ENCODE measurements at regions not wholly inside any gene's neighbourhood (a gene's known extent, or its start where the extent isn't known, plus 50 kb on each side); places are given as distances from the start of the nearest gene placed in this dataset.

- no peak for DNase-seq (ENCODE audit: low spot score)
- in situ Hi-C loops (cut with MboI; ENCODE audit: low sequenced_read_pairs, unreplicated experiment) = no loop called here
- TF ChIP-seq, protein P1, sequence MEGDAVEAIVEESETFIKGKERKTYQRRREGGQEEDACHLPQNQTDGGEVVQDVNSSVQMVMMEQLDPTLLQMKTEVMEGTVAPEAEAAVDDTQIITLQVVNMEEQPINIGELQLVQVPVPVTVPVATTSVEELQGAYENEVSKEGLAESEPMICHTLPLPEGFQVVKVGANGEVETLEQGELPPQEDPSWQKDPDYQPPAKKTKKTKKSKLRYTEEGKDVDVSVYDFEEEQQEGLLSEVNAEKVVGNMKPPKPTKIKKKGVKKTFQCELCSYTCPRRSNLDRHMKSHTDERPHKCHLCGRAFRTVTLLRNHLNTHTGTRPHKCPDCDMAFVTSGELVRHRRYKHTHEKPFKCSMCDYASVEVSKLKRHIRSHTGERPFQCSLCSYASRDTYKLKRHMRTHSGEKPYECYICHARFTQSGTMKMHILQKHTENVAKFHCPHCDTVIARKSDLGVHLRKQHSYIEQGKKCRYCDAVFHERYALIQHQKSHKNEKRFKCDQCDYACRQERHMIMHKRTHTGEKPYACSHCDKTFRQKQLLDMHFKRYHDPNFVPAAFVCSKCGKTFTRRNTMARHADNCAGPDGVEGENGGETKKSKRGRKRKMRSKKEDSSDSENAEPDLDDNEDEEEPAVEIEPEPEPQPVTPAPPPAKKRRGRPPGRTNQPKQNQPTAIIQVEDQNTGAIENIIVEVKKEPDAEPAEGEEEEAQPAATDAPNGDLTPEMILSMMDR (IDR thresholded peaks at IDR 0.05; ENCODE audit: borderline replicate concordance, control extremely low read depth, extremely low read depth, insufficient read depth, missing control alignments) = no peak
Observed at GRCh38 chr3:182738583-182739411, 54.5 kb upstream of the ATP11B start.

DNA sequence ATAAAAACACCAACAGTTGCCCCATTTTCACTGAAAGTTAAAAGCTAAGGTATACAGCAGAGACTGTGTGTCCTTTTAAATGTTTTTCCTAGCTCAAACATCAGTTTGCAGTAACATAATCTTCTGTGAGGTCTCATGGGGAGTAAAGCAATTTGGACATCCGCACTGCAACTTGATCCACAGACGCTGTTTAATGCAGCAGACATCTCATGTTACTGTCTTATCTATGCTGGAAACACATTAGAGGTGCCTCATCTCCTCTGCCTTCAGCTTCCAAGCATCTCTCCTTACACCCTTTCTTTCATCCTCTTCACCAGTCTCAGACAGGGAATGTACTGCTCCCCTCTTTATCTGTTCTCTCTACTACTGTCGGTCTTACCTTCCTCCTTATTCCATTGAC is 53.7 kb upstream of the ATP11B start:
- TF ChIP-seq, protein P1 (IDR thresholded peaks at IDR 0.05; ENCODE audit: borderline replicate concordance, control extremely low read depth, extremely low read depth, insufficient read depth, missing control alignments) = no peak
- DNase-seq (ENCODE audit: low spot score) = no peak
- in situ Hi-C loops (cut with MboI; ENCODE audit: low sequenced_read_pairs, unreplicated experiment) = no loop called here

- TF ChIP-seq, protein P1 (IDR thresholded peaks at IDR 0.05; ENCODE audit: borderline replicate concordance, control extremely low read depth, extremely low read depth, insufficient read depth, missing control alignments) = no peak
- no peak for DNase-seq (ENCODE audit: low spot score)
- in situ Hi-C loops (cut with MboI; ENCODE audit: low sequenced_read_pairs, unreplicated experiment) = no loop called here
Observed at GRCh38 chr3:182740710-182741109, 52.6 kb upstream of the ATP11B start.

GRCh38 chr3:182741214-182741613 is 52.1 kb upstream of the ATP11B start:
- in situ Hi-C loops (cut with MboI; ENCODE audit: low sequenced_read_pairs, unreplicated experiment) = no loop called here
- DNase-seq (ENCODE audit: low spot score) = no peak
- TF ChIP-seq, protein P1 (IDR thresholded peaks at IDR 0.05; ENCODE audit: borderline replicate concordance, control extremely low read depth, extremely low read depth, insufficient read depth, missing control alignments) = no peak
